GM19324 (cell line): ENCODE measurements at regions not wholly inside any gene's neighbourhood (a gene's known extent, or its start where the extent isn't known, plus 50 kb on each side); places are given as distances from the start of the nearest gene placed in this dataset.

Experiments
- ATAC-seq: cut with Tn5 transposase; IDR thresholded peaks from one replicate; pipeline ENCODE4 v1.9.1; 2021; ENCODE audit warnings: mild to moderate bottlenecking, moderate library complexity; ENCODE audit not compliant: unreplicated experiment, low FRiP score

DNA sequence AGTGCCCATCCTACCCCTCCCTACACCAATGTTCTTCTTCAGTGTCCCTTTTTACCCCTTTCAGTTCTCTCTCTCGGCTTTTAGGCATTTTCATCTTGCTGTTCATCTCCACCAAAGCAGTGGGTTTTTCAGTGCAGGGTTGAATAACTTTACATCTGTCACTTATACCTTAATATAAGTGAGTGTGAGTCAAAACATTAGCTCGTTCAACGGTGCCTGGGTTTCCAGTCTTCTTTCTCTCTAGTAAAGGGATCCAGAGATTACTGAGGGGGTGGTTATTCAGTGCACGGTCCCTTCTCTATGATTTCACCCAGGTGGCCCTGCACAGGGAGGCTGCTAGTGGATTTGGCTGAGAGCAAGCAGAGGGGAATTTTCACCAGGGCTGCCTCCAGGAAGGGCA lies 210.6 kb upstream of the CDH5 start:
- ATAC-seq = no peak

DNA sequence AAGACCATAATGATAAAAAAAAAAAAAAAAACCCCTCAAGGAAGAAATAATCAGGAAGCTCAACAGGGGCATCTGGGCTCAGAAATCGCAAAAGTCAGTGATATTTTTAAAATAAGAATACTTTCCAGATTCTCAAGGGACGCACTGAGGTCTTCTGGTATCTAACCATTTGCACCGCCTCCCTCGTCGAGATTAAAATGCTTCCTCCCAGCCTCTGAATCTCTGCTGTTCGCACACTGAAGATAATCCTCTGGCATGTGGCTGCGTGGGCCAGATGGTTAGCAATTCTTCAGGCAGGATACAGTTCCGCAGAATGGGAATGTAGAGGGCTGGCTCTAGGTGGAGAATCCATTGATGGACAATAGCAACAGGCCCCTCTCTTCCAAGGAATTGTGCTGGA lies 211.7 kb upstream of the CDH5 start:
- no peak for ATAC-seq

DNA sequence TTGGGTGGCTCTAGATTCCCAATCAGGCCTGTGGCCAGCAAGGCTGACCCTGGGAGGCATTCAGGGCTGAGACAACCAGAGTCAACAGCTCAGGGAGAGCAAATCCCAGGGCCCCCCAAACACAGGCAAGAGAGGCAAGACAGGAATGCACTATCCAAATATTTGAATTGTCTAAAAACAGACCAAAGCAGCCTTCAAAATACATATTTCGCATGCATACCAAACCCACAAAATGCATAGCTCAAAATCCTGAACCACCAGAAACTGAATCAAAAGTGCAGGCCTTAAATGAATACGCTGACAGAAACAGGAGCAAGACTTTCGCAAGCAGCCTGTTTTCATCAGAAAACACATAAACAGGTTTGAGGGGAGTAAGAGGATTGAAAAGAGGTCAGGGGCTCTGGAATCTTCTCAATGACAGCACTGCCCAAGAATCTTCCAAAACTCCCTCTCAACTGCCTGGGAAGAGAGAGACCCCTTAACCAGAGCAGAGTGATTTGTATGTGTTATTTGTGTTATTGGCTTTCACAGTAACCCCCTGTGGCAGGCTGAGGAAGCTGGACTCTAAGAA lies 213.6 kb upstream of the CDH5 start:
- no peak for ATAC-seq

GRCh38 chr16:66152181-66152580 lies 214.3 kb upstream of the CDH5 start:
- no peak for ATAC-seq

DNA sequence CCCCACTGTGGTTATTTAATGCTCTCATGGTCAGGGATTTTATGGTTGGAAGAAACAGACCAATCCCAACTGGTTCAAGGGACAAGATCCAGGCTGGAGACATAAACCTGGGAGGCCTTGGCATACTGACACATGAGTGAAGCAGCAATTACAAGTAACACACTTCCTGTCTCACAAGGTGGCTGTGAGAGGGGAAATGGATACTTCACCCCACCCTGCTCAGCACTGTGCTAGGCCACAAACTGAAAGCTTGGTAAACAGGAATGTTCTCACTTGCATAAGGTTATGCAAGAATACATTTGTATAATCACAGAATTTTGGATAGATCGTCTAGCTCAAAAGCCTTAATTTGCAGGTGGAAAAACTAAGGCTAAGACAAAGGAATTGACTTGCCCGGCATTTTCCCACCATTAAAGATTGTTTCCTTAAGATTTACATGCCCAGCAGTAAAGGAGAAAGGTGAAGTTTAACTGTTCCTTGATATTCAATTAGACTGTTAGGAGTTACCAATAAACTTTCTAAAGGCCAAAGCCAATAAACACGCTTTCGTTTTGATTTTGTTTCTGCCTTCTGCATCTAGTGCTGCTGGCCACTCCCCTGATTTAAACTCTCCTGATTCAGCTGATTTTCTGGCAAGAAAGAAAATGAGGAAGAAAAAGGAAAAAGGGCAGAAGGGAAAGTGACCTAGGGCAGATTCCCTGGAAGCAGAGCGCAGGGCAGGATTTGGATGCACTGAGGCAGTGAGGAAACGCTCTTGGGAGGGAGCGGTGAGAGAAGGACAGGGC lies 215.6 kb upstream of the CDH5 start:
- ATAC-seq = no peak

DNA sequence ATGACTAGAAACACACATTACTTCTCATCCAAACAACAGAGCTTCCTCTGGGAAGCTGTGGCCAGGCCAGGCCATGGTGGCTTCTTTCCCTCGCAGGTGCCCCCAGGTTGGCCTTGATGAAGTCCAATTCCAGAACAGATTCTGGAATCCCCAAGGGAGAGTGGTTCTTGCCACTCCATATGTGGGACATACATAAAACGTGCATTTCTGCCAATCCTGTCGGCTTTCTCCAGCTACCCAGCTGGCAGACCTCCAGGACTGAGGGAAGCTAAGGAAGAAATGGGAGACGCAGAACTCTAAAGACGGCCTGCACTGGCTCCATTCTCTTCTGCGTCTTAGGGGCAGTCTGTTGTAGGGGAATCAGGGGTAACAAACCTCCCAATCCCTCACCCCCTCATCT lies 219.2 kb upstream of the CDH5 start:
- ATAC-seq = no peak

DNA sequence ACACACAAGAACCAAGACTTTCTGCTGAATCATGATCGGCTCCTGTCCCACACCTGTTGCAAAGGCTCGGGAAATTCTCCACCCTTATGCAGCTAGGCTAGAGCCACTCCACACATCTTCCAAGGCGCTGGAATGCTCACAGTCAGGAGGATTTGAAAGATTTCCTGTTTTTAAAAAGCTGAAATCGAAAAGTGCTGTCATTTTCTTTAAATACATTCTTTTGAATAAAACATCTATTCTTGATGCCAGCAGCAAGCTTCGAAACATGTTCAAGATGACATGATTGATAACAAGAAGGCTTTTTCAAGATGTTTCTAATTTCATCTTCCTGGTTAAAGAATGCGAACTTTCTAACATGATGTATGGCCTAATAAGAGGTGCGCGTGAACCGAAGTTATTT lies 219.7 kb upstream of the CDH5 start:
- no peak for ATAC-seq

DNA sequence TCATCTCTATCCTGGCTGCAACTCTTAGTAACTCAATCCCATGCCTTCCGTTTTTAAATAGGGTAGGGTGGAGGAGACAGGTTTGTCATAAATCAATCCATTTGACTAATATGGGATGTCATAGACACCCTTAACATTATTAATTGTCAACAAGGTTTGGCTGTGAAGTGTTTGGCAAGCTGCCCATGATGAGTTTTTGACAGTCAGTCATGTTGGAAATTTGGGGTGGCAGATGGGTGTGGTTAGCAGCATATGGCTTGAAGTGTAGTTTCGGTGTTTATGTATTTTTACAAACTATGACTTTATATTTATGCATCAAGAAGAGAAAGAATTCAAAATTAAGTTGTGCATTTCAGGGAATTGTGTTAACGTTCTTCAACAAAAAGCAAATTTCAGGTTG lies 221.8 kb upstream of the CDH5 start:
- no peak for ATAC-seq

DNA sequence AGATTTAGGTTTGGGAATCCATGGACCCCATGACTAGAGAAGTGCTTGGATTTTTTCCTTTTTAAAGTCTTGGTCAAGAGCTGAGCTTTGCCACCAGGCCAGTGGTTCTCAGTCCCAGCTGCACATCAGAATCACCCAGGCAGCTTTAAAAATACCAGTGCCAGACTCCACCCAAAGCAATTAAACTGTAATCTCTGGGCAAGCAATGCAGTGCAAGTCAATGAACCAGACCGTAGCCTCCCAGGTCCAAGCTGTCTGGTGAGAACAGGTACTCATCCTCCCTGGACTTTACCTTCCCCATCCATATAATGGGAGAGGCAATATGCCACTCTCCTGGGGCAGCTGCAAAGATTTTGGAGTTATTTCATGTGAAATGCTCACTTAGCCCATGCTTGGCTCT lies 223.1 kb upstream of the CDH5 start:
- ATAC-seq = no peak

GRCh38 chr16:66141885-66142284 lies 224.6 kb upstream of the CDH5 start:
- no peak for ATAC-seq

- no peak for ATAC-seq
These were observed 228.6 kb upstream of the CDH5 start for GRCh38 chr16:66137853-66138252.

DNA sequence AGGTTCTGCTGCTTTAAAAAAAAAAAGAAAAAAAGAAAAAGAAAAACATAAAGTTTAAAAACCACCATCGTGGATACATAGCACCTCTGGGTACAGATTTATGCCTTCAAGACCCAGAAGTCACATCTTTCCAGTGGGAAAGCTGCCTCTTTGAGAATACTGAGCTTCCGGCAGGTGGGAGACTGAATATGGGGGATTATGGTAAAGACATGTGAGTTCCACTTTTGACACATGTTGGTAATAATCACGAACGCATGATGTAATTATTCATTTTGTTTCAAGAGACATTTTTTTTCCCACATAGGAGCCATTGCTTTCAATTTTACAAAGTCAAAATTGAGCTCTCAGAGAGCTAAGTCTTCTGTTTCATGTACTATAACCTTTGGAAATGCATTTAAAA lies 229.7 kb upstream of the CDH5 start:
- no peak for ATAC-seq

DNA sequence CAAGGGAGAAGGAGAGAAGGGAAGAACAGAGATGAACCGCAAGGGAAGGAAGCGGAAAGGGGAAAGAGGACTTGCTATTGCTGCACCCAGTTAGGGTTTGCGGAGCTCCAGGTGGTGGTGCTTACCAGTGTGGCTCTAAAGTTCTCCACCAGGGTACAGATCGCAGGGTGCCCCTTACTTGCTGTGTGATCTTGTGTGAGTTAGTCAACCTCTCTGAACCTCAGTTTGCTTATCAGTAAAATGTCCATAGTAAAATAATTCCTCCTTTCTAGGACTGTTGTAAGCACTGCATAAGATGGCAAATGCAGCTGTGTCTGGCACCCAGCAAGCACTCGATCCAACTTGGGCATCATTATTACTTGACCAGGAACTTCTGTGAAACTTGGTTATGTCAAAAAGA lies 230.7 kb upstream of the CDH5 start:
- no peak for ATAC-seq

- ATAC-seq = no peak
These were observed 231.1 kb upstream of the CDH5 start for GRCh38 chr16:66135421-66135831.

GRCh38 chr16:66134875-66135274 lies 231.6 kb upstream of the CDH5 start:
- no peak for ATAC-seq

GRCh38 chr16:66133643-66134338 lies 232.7 kb upstream of the CDH5 start:
- ATAC-seq = no peak

GRCh38 chr16:66131895-66132294 lies 234.6 kb upstream of the CDH5 start:
- no peak for ATAC-seq

- no peak for ATAC-seq
These were observed 235.2 kb upstream of the CDH5 start for GRCh38 chr16:66131156-66131807.

DNA sequence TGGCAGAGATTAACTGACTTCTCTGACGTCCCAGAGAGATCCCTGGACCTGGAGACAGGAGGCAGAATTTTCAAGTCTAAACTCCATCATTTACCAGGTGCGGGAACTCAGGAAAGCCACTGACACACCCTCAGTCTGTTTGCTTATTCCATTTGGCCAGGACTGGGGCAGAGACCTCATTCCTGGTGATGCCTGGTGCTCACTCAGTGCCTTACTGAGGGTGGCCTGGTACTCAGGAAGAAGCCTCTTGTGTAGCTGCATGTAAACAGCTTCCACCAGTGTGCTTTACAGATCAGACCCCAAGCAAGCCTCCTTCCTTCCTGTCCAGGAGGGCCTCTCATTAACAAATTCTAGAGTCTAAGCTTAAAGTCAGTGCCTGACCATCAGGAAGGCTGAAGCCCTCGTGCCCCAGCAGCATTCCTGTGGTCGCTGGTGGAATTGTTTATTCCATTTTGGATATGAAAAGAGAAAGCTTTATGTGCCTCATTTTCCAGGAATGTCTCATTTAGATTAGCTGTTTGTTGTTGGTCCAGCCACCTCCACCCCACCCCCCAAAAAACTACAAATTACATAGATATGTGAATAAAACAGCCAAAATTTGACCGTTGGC lies 236.1 kb upstream of the CDH5 start:
- no peak for ATAC-seq

DNA sequence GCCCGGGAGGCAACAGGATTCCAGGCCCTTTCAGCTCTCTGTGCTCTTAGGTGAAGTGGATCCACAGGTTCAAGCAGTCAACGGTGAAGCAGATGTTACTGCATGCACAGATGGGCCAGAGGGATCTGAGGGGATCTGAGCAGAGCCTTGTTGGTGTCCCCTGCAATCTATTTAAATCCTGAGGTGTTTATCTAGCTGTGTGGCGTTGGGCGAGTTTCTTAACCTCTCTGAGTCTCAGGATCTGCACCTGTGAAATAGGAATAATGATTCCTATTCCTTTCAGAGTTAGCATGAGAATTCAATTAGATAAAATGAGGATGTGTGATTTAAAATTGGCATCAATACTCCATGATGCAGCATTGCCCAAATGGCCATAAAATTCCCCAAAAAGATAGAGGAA lies 237.3 kb upstream of the CDH5 start:
- no peak for ATAC-seq

DNA sequence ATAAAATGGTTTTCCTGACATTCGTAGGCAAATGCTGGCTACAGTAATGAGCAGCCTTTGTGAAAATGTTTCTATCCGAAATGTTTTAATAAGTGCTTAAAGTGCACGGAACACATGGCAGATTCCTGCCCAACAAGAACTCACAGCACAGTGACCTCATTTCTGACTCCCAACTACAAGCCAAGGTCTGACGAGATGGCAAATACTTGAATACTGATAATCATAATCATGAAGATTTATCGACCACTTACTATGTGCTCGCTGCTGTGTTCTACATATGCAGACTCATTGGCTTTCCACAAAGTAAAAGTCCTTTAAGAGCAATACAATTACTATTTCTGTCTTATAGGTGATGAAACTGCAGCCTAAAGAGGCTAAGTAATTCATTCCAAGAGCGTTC lies 238.1 kb upstream of the CDH5 start:
- no peak for ATAC-seq
